ENCODE measurements at regions not wholly inside any gene's neighbourhood (a gene's known extent, or its start where the extent isn't known, plus 50 kb on each side); places are given as distances from the start of the nearest gene placed in this dataset.
"Not testable (repeated sequence)": the region's sequence is repeated elsewhere in the genome, so short reads cannot be mapped to it uniquely, and the experiment has no call there.

DNA sequence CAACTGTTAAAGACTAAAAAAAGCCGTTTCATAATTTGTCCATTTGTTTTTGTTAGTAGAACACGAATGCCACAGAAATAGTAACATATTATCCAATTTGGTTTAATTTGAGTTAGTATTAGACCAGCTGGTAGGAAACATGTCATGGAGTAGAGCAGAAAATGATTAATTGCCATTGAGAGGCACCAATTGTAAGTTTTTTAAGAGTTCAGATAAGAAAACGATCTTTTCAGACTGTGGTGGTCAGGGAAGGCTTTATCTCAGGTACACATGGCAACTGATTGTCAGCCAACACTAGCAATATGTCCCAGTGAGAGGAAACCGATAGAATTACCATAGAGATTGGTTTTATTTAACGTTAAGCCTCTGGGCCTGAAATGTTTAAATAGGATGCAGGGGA lies 438.2 kb upstream of the MAP2 start:
- Mint-ChIP-seq H3K4me1 (ENCODE audit: low read depth) (no peaks in the 10 kb centered on the region), H3K4me3 (no peak overlapping the region), H3K27me3 (ENCODE audit: low read depth) (no peaks in the 10 kb centered on the region), H3K36me3 (ENCODE audit: low read depth) (no peaks in the 10 kb centered on the region), H3K9me3 (no peaks in the 10 kb centered on the region), H3K27ac (no peak overlapping the region)
- no peak for DNase-seq (ENCODE audit: low spot score)

DNA sequence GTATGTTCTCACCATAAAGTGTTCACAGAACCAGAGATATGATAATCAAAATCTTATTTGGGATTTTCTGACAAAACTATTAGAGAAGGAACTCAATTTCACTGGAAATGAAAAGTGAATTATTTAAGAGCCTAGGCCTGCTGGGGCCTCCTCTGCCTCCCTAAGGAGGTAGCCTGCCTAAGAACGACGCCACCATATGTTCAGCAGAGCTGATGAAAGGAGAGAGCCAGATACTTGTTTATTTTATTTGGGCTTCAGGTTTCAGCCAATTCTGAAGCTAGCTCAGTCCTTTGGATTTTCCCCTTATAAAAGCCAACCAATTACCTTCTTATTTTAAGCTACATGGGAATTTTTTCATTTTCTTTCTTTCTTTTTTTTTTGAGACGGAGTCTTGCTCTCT lies 433.1 kb upstream of the MAP2 start:
- H3K4me3 Mint-ChIP-seq: no peak overlapping the region

DNA sequence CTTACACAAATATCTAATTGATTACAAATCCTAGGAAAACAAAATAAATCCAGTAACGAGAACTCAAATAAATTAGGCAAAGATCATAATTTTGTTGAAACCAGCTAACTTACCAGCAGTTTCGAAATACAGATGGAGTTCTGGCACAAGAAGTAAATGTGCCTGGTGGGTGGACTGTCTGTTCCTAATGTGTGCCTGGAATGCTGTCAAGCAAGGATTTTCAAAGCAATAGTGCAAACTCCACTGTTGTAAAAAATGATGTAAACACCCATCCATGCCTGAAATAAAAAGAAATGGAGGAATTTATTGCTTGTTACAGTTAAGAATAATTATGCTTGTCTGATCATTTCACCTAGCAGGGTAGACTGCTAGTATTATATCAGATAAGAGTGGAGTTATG lies 423.9 kb upstream of the MAP2 start:
- H3K36me3 Mint-ChIP-seq (ENCODE audit: low read depth): no peaks in the 10 kb centered on the region
- H3K27me3 Mint-ChIP-seq (ENCODE audit: low read depth): no peaks in the 10 kb centered on the region
- no peak for DNase-seq (ENCODE audit: low spot score)
- no peak overlapping the region for H3K27ac Mint-ChIP-seq
- H3K4me3 Mint-ChIP-seq: no peak overlapping the region
- H3K4me1 Mint-ChIP-seq (ENCODE audit: low read depth): no peaks in the 10 kb centered on the region
- peaks cover 17% of the 10 kb centered on the region for H3K9me3 Mint-ChIP-seq

More for the DNA sequence above, 433.1 kb upstream of the MAP2 start:
- Mint-ChIP-seq H3K27ac (no peak overlapping the region), H3K4me1 (ENCODE audit: low read depth) (no peaks in the 10 kb centered on the region), H3K9me3 (peaks cover 5% of the 10 kb centered on the region), H3K27me3 (ENCODE audit: low read depth) (no peaks in the 10 kb centered on the region), H3K36me3 (ENCODE audit: low read depth) (no peaks in the 10 kb centered on the region)
- no peak for DNase-seq (ENCODE audit: low spot score)

DNA sequence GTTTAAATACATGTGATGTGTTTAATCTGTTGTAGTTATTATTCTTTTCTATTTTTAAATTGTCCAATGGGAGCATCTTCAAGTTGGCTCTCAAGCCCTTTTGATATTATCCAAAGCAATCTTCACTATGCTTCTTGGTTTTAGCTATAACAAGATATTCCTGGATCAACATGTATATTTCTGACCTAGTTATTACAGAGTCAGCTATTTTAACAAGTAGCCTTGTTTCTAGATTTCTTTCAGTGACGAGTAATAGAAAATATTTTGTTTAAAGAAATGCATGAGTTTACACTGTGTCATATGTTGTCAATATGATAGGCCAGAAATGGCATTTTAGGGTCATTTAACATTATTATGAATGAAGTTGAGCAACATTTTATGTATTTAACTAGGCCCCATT lies 421.8 kb upstream of the MAP2 start:
- Mint-ChIP-seq H3K4me1 (ENCODE audit: low read depth) (no peaks in the 10 kb centered on the region), H3K4me3 (no peak overlapping the region), H3K27ac (no peak overlapping the region)

DNA sequence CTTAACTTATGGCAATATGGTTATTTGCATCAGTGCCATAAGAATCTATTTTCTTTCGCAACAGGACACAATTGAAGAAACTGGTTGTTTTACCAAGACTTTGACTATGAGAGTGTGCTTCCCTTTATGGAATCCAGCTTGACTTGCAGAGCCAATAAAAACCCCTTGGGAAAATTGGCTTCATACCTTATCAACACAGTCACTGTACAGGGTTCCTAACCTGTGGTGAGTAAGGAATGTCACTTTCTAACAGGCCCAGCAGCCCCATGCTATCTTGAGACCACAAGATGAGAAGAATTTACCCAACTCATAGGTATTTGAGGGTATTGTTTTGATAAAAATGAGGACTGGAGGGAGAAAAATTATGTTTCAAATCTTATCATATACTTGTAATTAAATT lies 418.5 kb upstream of the MAP2 start:
- H3K36me3 Mint-ChIP-seq (ENCODE audit: low read depth): no peaks in the 10 kb centered on the region
- H3K4me1 Mint-ChIP-seq (ENCODE audit: low read depth): no peaks in the 10 kb centered on the region
- DNase-seq (ENCODE audit: low spot score): no peak
- no peak overlapping the region for H3K27ac Mint-ChIP-seq
- peaks cover 27% of the 10 kb centered on the region for H3K9me3 Mint-ChIP-seq
- no peaks in the 10 kb centered on the region for H3K27me3 Mint-ChIP-seq (ENCODE audit: low read depth)
- H3K4me3 Mint-ChIP-seq: no peak overlapping the region

More for the DNA sequence above, 421.8 kb upstream of the MAP2 start:
- no peaks in the 10 kb centered on the region for H3K36me3 Mint-ChIP-seq (ENCODE audit: low read depth)
- no peak for DNase-seq (ENCODE audit: low spot score)
- no peaks in the 10 kb centered on the region for H3K27me3 Mint-ChIP-seq (ENCODE audit: low read depth)
- H3K9me3 Mint-ChIP-seq: peaks cover 30% of the 10 kb centered on the region

DNA sequence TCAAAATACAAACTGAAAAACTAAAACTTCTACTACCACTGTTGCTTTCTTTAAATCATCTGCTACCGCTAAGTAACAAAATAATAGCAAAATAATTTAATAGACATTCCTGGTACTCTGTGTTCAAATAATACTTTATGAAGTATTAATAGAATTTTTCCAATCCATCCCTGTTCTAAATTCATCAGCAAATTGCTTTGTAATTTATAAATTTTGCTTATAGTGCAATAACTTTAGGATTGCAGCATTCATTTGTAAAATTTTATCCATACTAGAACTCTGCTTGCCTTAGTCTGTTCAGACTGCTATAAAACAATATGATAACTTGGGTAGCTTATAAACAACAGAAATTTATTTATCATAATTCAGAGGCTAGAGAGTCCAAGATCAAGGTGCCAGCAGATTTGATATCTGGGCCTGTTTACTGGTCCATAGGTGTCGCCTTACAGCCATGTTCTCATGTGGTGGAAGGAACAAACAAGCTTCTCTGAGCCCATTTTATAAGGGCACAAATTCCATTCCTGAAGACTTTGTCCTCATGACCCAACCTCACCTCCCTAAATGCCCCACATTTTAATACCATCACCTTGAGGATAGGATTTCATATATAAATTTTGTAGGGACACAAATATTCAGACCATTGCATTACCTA lies 415.1 kb upstream of the MAP2 start:
- Mint-ChIP-seq H3K36me3 (ENCODE audit: low read depth) (no peaks in the 10 kb centered on the region), H3K4me1 (ENCODE audit: low read depth) (no peaks in the 10 kb centered on the region), H3K9me3 (peaks cover 22% of the 10 kb centered on the region)

DNA sequence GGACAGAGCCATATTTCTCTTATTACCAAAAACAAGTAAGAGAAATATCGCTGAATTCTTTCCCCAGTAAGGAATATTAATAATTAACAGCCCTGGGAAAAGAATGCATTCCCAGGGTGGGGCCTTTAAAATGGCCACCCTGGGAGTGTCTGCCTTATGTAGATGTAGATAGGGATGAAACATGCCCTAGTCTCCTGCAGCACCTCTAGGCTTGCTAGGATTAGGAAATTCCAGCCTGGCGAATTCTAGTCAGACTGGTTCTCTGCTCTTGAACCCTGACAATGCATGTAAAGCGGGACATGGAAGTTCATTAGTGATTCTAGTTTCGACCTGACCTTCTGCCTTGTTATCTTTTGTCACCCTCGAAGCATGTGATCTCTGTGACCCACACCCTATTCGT lies 405.2 kb upstream of the MAP2 start:
- not testable (repeated sequence) for H3K27ac Mint-ChIP-seq; H3K4me1 Mint-ChIP-seq (ENCODE audit: low read depth); DNase-seq (ENCODE audit: low spot score); H3K36me3 Mint-ChIP-seq (ENCODE audit: low read depth); H3K4me3 Mint-ChIP-seq; H3K27me3 Mint-ChIP-seq (ENCODE audit: low read depth)
- H3K9me3 Mint-ChIP-seq: peaks cover 15% of the 10 kb centered on the region

More for the DNA sequence above, 415.1 kb upstream of the MAP2 start:
- Mint-ChIP-seq H3K4me3 (no peak overlapping the region), H3K27me3 (ENCODE audit: low read depth) (no peaks in the 10 kb centered on the region), H3K27ac (no peak overlapping the region)
- no peak for DNase-seq (ENCODE audit: low spot score)

DNA sequence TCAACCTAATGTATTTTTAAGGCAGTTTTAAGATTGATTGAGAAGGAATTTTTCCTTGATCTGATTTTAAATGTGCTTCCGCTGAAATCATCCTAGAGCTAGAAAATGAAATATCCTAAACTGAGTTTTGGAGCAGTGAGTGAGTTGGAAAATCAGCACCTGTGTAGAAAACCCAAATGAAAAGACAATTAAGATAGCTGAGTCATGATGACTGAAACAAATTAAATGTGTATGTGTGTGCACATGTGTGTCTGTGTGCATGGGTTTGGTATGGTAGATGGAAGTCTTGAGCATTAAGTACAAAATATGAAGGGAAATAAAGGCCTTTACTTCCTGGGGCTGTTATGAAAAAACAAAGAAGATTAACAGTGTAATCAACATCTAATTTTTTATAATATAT lies 394.6 kb upstream of the MAP2 start:
- Mint-ChIP-seq H3K27ac (no peak overlapping the region), H3K4me1 (ENCODE audit: low read depth) (no peaks in the 10 kb centered on the region), H3K9me3 (peaks cover 7% of the 10 kb centered on the region), H3K36me3 (ENCODE audit: low read depth) (no peaks in the 10 kb centered on the region), H3K27me3 (ENCODE audit: low read depth) (no peaks in the 10 kb centered on the region), H3K4me3 (no peak overlapping the region)
- DNase-seq (ENCODE audit: low spot score): no peak

DNA sequence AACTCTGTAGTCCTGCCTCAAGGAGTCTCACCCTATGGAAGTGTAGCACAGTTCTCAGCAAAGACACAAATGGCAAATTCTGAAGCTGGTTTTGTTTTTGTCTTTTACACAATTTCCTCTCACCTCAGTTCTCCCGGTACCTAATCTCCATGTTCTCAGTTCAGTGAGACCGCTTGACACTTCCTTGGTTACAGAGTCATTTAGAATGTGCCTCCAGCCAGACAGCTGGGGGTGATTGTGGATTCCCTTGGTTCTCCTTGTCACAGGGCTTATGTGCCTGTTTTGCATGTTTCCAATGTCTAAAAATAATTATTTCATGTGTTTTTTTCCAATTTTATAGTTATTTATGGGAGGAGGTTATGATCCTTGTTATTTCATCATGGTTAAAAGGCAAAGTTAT lies 379.5 kb upstream of the MAP2 start:
- no peaks in the 10 kb centered on the region for H3K4me1 Mint-ChIP-seq (ENCODE audit: low read depth)
- no peaks in the 10 kb centered on the region for H3K36me3 Mint-ChIP-seq (ENCODE audit: low read depth)
- H3K27me3 Mint-ChIP-seq (ENCODE audit: low read depth): no peaks in the 10 kb centered on the region
- no peak overlapping the region for H3K4me3 Mint-ChIP-seq
- H3K9me3 Mint-ChIP-seq: no peaks in the 10 kb centered on the region
- H3K27ac Mint-ChIP-seq: no peak overlapping the region
- no peak for DNase-seq (ENCODE audit: low spot score)

DNA sequence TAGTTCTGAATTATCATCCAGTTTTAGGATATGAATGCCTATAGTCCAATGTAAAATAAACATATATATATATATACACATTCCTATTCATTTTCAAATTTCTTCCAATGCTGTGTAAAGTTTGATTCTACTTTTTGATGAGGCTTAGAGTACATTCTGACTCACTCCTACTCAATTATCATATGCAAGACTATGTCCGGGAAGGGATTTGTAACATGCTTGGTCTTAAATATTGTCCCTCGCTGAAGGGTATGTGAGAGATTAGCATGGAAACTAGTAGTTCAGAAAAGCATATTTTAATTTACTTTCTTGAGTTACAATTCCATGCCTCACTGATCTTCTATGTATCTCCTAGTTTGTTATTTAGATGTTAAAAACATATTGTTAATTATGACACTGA lies 377.7 kb upstream of the MAP2 start:
- no peaks in the 10 kb centered on the region for H3K9me3 Mint-ChIP-seq
- no peaks in the 10 kb centered on the region for H3K27me3 Mint-ChIP-seq (ENCODE audit: low read depth)
- no peak overlapping the region for H3K4me3 Mint-ChIP-seq
- no peak overlapping the region for H3K27ac Mint-ChIP-seq
- no peaks in the 10 kb centered on the region for H3K36me3 Mint-ChIP-seq (ENCODE audit: low read depth)
- no peak for DNase-seq (ENCODE audit: low spot score)
- no peaks in the 10 kb centered on the region for H3K4me1 Mint-ChIP-seq (ENCODE audit: low read depth)

DNA sequence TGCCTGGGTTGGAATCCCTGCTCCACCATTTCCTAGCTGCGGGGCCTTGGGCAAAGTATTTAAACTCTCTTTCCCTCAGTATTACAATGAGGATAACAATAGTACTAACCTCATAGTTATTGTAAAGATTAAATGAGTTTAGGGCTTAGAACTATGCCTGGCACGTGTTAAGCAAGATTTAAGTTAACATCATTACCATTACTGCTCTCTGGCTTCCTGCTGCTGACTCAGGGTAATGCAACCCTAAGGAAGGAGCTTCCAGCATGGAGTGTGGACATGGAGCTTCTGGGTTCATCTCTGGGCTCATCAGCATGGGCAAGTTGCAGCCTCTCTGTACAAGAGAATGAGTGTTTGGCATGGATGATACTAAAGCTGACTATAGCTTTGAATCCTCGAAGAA lies 374.2 kb upstream of the MAP2 start:
- Mint-ChIP-seq H3K4me1 (ENCODE audit: low read depth) (no peaks in the 10 kb centered on the region), H3K36me3 (ENCODE audit: low read depth) (no peaks in the 10 kb centered on the region), H3K27ac (no peak overlapping the region), H3K9me3 (no peaks in the 10 kb centered on the region), H3K27me3 (ENCODE audit: low read depth) (no peaks in the 10 kb centered on the region), H3K4me3 (no peak overlapping the region)
- no peak for DNase-seq (ENCODE audit: low spot score)

DNA sequence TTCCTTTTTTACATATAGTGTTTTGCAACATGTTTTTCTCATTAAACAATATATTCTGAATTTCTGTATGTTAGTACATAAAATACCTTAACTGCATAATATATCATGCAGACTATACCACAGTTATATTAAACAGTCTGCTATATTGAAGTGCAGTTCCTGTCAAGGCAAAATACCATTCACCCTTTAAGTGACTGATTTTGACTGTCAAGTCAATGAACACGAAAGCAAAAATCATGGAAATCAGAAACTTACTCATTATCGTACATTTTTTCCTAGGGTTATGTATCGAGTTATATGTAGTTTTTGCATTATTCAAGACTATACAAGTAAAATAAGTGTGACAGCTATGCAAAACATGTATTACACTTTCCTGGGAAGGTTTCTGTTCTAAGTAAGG lies 361.6 kb upstream of the MAP2 start:
- Mint-ChIP-seq H3K4me3 (no peak overlapping the region), H3K27ac (no peak overlapping the region), H3K36me3 (ENCODE audit: low read depth) (no peaks in the 10 kb centered on the region), H3K27me3 (ENCODE audit: low read depth) (no peaks in the 10 kb centered on the region), H3K4me1 (ENCODE audit: low read depth) (no peaks in the 10 kb centered on the region), H3K9me3 (no peaks in the 10 kb centered on the region)
- no peak for DNase-seq (ENCODE audit: low spot score)

DNA sequence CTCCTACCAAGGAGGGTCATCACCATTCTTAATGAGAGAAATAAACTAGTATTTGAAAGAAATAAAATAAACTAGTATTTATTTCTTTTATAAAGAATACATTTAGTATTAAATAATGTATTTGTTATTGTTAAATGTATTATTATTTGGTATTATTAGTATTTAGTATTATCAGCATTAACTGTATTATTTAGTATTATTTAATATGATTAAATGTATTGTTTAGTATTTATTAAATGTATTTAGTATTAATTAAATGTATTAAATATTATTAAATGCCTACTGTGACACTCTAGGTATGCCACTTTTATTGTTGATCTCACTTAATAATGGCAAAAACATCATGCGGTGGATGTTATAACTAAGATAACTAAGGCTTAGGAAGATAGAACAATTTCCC lies 353.6 kb upstream of the MAP2 start:
- DNase-seq (ENCODE audit: low spot score): no peak
- H3K27ac Mint-ChIP-seq: no peak overlapping the region
- H3K4me1 Mint-ChIP-seq (ENCODE audit: low read depth): no peaks in the 10 kb centered on the region
- H3K9me3 Mint-ChIP-seq: no peaks in the 10 kb centered on the region
- H3K36me3 Mint-ChIP-seq (ENCODE audit: low read depth): no peaks in the 10 kb centered on the region
- no peak overlapping the region for H3K4me3 Mint-ChIP-seq
- H3K27me3 Mint-ChIP-seq (ENCODE audit: low read depth): no peaks in the 10 kb centered on the region

DNA sequence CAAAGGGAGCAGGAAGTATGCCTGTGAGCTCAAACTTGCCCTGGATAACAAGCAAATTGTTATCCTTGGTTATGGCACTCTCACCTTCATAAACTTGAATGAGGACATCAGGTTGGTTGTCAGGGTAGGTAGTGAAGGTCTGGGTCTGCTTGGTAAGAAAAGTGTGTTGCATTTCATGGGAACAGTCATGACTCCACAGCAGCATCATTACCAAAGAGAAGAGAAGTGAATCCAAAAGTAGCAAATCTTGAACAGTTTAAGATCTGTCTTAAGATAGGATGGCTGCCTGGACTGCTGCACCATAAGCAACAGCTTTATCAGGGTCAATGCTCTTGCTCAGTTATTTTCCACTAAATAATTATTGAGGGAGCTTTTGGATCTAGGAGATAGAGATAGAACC lies 350.7 kb upstream of the MAP2 start:
- Mint-ChIP-seq H3K9me3 (no peaks in the 10 kb centered on the region), H3K4me1 (ENCODE audit: low read depth) (no peaks in the 10 kb centered on the region), H3K36me3 (ENCODE audit: low read depth) (no peaks in the 10 kb centered on the region), H3K27me3 (ENCODE audit: low read depth) (no peaks in the 10 kb centered on the region), H3K4me3 (no peak overlapping the region), H3K27ac (no peak overlapping the region)
- DNase-seq (ENCODE audit: low spot score): no peak

DNA sequence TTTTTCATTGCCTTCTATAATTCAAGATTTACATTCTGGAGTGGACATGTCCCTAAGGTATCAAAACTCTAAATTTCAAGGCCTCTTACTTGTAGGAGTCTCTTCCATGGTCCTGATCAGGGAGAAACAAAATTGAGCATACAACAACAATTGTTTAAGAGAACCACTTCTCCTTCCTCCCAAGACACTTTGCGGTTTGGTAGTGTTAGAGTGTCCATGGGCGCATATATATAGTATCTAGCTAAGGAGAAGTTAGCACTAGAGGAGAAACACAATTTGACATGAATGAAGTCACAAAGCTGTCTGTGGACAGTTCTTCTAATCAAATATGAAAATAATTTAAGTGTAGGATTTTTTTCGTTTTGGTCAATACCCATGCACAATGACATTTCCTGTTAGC lies 349.1 kb upstream of the MAP2 start:
- Mint-ChIP-seq H3K27me3 (ENCODE audit: low read depth) (no peaks in the 10 kb centered on the region), H3K9me3 (no peaks in the 10 kb centered on the region), H3K4me1 (ENCODE audit: low read depth) (no peaks in the 10 kb centered on the region)

More for the DNA sequence above, 349.1 kb upstream of the MAP2 start:
- Mint-ChIP-seq H3K36me3 (ENCODE audit: low read depth) (no peaks in the 10 kb centered on the region), H3K4me3 (no peak overlapping the region), H3K27ac (no peak overlapping the region)
- no peak for DNase-seq (ENCODE audit: low spot score)

Data from T-helper 2 cell treated with Interferon-gamma antibody and Interleukin-4, amounts not matched to agents 5 μg/mL and 100 μg/mL, for 36 hours (primary cell).